ENCODE measurements at regions not wholly inside any gene's neighbourhood (a gene's known extent, or its start where the extent isn't known, plus 50 kb on each side); places are given as distances from the start of the nearest gene placed in this dataset.
"Not testable (repeated sequence)": the region's sequence is repeated elsewhere in the genome, so short reads cannot be mapped to it uniquely, and the experiment has no call there.

- no peaks in the 10 kb centered on the region for H3K4me1 Mint-ChIP-seq
- no peak overlapping the region for H3K27ac Mint-ChIP-seq
- POLR2A ChIA-PET = no interaction called here
- CTCF ChIA-PET = no interaction called here
- peaks cover 3% of the 10 kb centered on the region for H3K27me3 Mint-ChIP-seq
- H3K36me3 Mint-ChIP-seq (ENCODE audit: low read depth) = no peaks in the 10 kb centered on the region
- DNase-seq = no peak
- no peak overlapping the region for H3K4me3 Mint-ChIP-seq
- H3K9me3 Mint-ChIP-seq = no peaks in the 10 kb centered on the region
These were observed 51.5 kb upstream of the MELK start for GRCh38 chr9:36521148-36521547.

GRCh38 chr9:36517131-36517530 is 55.6 kb upstream of the MELK start:
- Mint-ChIP-seq H3K9me3 (no peaks in the 10 kb centered on the region), H3K27me3 (peaks cover 4% of the 10 kb centered on the region), H3K4me3 (no peak overlapping the region), H3K36me3 (ENCODE audit: low read depth) (no peaks in the 10 kb centered on the region), H3K4me1 (no peaks in the 10 kb centered on the region), H3K27ac (no peak overlapping the region)
- ChIA-PET CTCF (interaction anchor here (1.0 kb wide), 1 partner anchor 110 kb away, joined by 4 read pairs; no protein-coding TSS in a partner anchor), POLR2A (no interaction called here)
- no peak for DNase-seq

GRCh38 chr9:36504156-36504555 is 68.5 kb upstream of the MELK start:
- H3K27me3 Mint-ChIP-seq = peaks cover 9% of the 10 kb centered on the region
- H3K9me3 Mint-ChIP-seq = peaks cover 3% of the 10 kb centered on the region
- CTCF ChIA-PET = interaction anchor here (0.6 to 1.3 kb wide), 5 partner anchors 15 to 496 kb away, joined by 3 to 5 read pairs (median 3); no protein-coding TSS in a partner anchor
- peak overlapping the region; percentile 88 for H3K27ac Mint-ChIP-seq
- H3K36me3 Mint-ChIP-seq (ENCODE audit: low read depth) = no peaks in the 10 kb centered on the region
- peaks cover 29% of the 10 kb centered on the region for H3K4me1 Mint-ChIP-seq
- peak; percentile 38 for DNase-seq
- no peak overlapping the region for H3K4me3 Mint-ChIP-seq
- POLR2A ChIA-PET = no interaction called here

GRCh38 chr9:36503172-36504088 is 69.3 kb upstream of the MELK start:
- H3K9me3 Mint-ChIP-seq = peaks cover 3% of the 10 kb centered on the region
- H3K27me3 Mint-ChIP-seq = peaks cover 4% of the 10 kb centered on the region
- H3K36me3 Mint-ChIP-seq (ENCODE audit: low read depth) = no peaks in the 10 kb centered on the region
- ChIA-PET POLR2A (no interaction called here), CTCF (interaction anchor here (0.6 to 1.3 kb wide), 4 partner anchors 15 to 495 kb away, joined by 3 to 5 read pairs (median 4); no protein-coding TSS in a partner anchor)
- no peak overlapping the region for H3K4me3 Mint-ChIP-seq
- peak overlapping the region; percentile 88 for H3K27ac Mint-ChIP-seq
- DNase-seq = no peak
- peaks cover 29% of the 10 kb centered on the region for H3K4me1 Mint-ChIP-seq

DNA sequence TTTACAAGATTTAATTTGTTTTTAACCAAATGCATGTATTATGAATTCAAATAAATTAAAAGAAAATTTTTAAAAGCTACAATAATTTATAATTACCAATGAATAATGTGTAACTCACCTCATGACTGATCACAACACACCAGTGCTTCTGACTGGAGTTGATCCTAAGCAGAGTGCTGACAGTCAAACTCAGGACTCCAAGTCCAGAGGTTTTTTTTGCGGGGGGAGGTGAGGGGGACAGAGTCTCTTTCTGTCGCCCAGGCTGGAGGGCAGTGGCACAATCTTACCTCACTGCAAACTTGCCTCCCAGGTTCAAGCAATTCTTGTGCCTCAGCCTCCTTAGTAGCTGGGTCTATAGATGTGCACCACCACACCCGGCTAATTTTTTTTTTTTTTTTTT is 71.0 kb upstream of the MELK start:
- ChIA-PET POLR2A (no interaction called here), CTCF (no interaction called here)
- Mint-ChIP-seq H3K9me3 (peaks cover 3% of the 10 kb centered on the region), H3K4me3 (no peak overlapping the region), H3K27ac (no peak overlapping the region), H3K4me1 (peaks cover 29% of the 10 kb centered on the region), H3K27me3 (no peaks in the 10 kb centered on the region), H3K36me3 (ENCODE audit: low read depth) (no peaks in the 10 kb centered on the region)
- DNase-seq = no peak

DNA sequence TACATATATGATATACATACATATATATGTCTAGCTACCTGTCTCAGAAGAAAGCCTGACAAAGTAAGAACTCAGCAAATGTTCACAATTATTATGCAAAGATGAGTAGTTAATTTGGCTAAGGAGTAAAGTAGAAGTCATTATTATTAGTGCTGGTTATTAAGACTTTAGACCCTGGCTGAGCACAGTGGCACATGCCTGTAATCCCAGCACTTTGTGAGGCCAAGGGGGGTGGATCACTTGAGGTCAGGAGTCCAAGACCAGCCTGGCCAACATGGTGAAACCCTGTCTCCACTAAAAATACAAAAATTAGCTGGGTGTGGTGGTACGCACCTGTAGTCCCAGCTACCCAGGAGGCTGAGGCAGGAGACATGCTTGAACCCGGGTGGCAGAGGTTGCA is 71.8 kb upstream of the MELK start:
- H3K36me3 Mint-ChIP-seq (ENCODE audit: low read depth); DNase-seq; POLR2A ChIA-PET; H3K4me3 Mint-ChIP-seq; H3K9me3 Mint-ChIP-seq; H3K27me3 Mint-ChIP-seq: not testable (repeated sequence)
- peak overlapping the region; percentile 36 for H3K27ac Mint-ChIP-seq
- peaks cover 30% of the 10 kb centered on the region for H3K4me1 Mint-ChIP-seq
- CTCF ChIA-PET = interaction anchor here (1.2 kb wide), 1 partner anchor 13 kb away, joined by 4 read pairs; no protein-coding TSS in a partner anchor

DNA sequence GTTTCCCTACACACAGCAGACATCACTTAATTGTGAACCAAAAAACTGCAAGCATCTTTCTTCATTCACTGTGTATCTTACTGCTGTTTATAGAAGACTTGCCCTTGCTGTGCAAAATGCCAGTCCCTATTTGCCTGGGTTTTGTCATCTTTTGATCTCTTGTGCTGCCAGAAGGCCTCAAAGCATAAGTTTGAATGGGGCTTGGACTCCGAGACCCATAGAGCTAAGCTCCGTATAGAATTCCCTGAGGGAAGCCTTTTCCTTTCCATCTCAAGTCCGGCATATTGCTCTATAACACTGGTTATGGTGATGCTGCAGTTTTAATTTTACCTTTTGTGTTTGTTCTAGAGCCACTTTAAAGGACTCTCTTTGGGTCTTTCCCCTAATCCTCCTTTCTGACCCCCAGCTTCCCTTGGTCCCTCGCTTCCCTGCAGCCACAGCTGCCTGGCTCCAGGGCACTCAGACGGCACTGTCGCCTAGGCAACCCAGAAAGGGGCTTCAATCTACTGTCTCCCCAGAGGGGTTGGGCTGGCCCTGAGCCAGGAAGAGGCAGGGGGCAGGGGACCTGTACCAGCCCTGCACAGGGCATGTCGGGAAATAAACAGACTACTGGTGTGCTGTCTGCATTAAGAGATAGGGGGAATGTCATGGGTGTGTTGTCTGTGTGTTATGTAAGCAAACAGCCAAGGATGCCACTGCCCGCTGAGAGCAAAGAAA is 73.4 kb upstream of the MELK start:
- H3K4me1 Mint-ChIP-seq = peaks cover 40% of the 10 kb centered on the region
- no peak for DNase-seq
- no peak overlapping the region for H3K4me3 Mint-ChIP-seq
- no peaks in the 10 kb centered on the region for H3K36me3 Mint-ChIP-seq (ENCODE audit: low read depth)
- no peak overlapping the region for H3K27ac Mint-ChIP-seq
- H3K27me3 Mint-ChIP-seq = no peaks in the 10 kb centered on the region
- ChIA-PET CTCF (interaction anchor here (1.2 kb wide), 1 partner anchor 11 kb away, joined by 4 read pairs; no protein-coding TSS in a partner anchor), POLR2A (no interaction called here)
- H3K9me3 Mint-ChIP-seq = peaks cover 3% of the 10 kb centered on the region

GRCh38 chr9:36493564-36493963 is 79.1 kb upstream of the MELK start:
- Mint-ChIP-seq H3K27ac (peak overlapping the region; percentile 92), H3K4me3 (peak overlapping the region; percentile 71), H3K4me1 (peaks cover 60% of the 10 kb centered on the region)
- CTCF ChIA-PET; H3K9me3 Mint-ChIP-seq; H3K36me3 Mint-ChIP-seq (ENCODE audit: low read depth); H3K27me3 Mint-ChIP-seq; POLR2A ChIA-PET: not testable (repeated sequence)
- DNase-seq = peak; percentile 69

- Mint-ChIP-seq H3K4me1 (peaks cover 64% of the 10 kb centered on the region), H3K36me3 (ENCODE audit: low read depth) (no peaks in the 10 kb centered on the region), H3K27me3 (no peaks in the 10 kb centered on the region), H3K4me3 (peak overlapping the region; percentile 60), H3K9me3 (no peaks in the 10 kb centered on the region), H3K27ac (peak overlapping the region; percentile 88)
- DNase-seq = peak; percentile 58
- ChIA-PET POLR2A (no interaction called here), CTCF (no interaction called here)
These were observed 79.8 kb upstream of the MELK start for GRCh38 chr9:36492865-36493264.

DNA sequence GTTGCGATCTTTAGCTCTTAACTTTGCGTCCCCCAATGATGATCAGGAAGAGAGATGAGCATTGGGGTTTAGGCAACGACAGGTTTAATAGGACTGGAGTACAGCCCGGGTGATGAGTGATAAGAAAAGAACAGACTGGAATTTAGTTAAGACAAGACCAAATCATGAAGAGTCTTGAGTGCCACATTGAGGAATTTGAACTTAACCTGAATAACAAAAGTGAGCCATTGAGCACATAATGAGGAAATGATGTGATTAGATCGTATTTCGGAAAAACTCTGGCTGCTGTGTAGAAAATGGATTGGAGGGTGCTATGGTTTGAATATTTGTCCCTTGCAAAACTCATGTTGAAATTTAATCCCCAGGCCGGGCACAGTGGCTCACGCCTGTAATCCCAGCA is 83.2 kb upstream of the MELK start:
- no peak for DNase-seq
- Mint-ChIP-seq H3K27me3 (no peaks in the 10 kb centered on the region), H3K4me3 (peak overlapping the region; percentile 25), H3K9me3 (no peaks in the 10 kb centered on the region), H3K27ac (peak overlapping the region; percentile 65), H3K4me1 (peaks cover 66% of the 10 kb centered on the region), H3K36me3 (ENCODE audit: low read depth) (peaks cover 2% of the 10 kb centered on the region)
- POLR2A ChIA-PET = no interaction called here
- CTCF ChIA-PET = interaction anchor here (0.5 to 2.0 kb wide), 2 partner anchors 19 to 73 kb away, joined by 3 to 9 read pairs; no protein-coding TSS in a partner anchor

DNA sequence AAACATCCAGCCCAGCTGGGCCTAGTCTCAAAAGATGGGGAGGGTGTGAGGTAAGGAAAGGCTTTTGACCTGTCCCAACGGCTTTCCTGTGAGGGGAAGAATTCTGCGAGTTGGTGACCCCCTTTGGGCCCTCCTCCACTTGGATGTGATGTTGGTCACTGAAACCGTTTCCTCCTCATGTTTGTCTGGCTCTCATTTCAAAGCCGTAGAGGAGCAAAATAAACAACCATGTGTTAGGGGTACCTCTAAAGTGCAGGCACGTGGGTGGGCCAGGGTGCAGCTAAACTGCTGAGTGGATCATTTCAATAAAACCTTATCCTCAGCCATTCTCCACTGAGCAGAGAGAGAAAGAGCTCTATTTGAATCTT is 84.3 kb upstream of the MELK start:
- Mint-ChIP-seq H3K4me1 (peaks cover 62% of the 10 kb centered on the region), H3K27me3 (no peaks in the 10 kb centered on the region), H3K9me3 (no peaks in the 10 kb centered on the region), H3K27ac (peak overlapping the region; percentile 94), H3K36me3 (ENCODE audit: low read depth) (peaks cover 3% of the 10 kb centered on the region), H3K4me3 (peak overlapping the region; percentile 80)
- no peak for DNase-seq
- ChIA-PET CTCF (interaction anchor here (0.6 to 2.0 kb wide), 5 partner anchors 12 to 81 kb away, joined by 3 to 9 read pairs (median 4); no protein-coding TSS in a partner anchor), POLR2A (no interaction called here)

DNA sequence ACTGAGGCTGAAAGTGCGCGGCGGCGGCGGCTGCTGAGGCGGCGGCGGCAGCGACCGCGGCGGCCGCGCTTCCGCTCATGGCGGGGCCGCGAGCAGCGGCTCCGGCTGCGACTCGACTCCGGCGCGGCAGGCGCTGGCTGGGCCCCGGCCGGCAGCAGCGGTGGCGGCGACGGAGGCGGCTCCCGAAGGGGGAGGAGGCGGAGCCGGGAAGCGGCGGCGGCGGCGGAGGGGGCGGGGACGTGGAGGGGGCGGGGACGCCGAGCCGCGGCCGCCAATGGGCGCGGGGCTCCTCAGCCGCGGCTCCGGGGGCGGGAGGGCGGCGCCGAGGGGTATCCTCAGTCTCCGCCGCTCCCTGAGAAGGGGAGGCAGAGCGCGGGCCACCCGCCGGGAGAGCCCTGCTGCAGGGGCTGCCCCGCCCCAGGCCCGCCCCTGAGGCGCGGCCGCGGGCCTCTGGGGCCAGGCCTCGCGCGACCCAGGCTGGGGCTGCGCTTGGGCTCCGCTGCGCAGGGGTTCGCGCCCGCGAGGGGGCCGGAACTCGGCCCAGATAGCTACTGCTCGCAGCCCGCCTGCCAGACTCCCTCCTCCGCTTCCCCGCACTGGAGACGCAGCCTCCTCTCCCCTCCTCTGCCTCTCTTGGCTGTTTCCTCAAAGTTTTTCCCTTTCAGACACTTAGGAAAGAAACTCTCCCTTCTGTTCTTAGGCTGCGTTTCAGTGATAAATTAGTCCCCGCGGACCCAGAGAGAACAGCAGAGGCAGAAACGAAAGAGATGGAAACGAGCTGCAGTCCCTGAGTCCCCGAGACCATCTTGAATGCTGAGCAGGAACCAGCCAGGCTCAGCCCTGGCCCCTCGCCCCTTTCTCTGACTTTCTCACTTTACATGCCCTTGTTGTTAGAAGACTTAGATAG is 85.0 kb upstream of the MELK start:
- peak; percentile 89 for DNase-seq
- Mint-ChIP-seq H3K9me3 (no peaks in the 10 kb centered on the region), H3K4me1 (peaks cover 56% of the 10 kb centered on the region), H3K27ac (peak overlapping the region; percentile 94), H3K36me3 (ENCODE audit: low read depth) (peaks cover 3% of the 10 kb centered on the region), H3K27me3 (no peaks in the 10 kb centered on the region), H3K4me3 (peak overlapping the region; percentile 80)
- CTCF ChIA-PET = interaction anchor here (0.6 to 2.0 kb wide), 9 partner anchors 10 to 80 kb away, joined by 3 to 9 read pairs (median 4); no protein-coding TSS in a partner anchor
- POLR2A ChIA-PET = no interaction called here
